NCI-H2196 (cell line): ENCODE measurements at regions not wholly inside any gene's neighbourhood (a gene's known extent, or its start where the extent isn't known, plus 50 kb on each side); places are given as distances from the start of the nearest gene placed in this dataset.

ENCODE experiments used
- DNase-seq: peaks from one replicate; lab custom pipeline; 2025; ENCODE audit not compliant: unreplicated experiment; lab: John Stamatoyannopoulos, UW

DNA sequence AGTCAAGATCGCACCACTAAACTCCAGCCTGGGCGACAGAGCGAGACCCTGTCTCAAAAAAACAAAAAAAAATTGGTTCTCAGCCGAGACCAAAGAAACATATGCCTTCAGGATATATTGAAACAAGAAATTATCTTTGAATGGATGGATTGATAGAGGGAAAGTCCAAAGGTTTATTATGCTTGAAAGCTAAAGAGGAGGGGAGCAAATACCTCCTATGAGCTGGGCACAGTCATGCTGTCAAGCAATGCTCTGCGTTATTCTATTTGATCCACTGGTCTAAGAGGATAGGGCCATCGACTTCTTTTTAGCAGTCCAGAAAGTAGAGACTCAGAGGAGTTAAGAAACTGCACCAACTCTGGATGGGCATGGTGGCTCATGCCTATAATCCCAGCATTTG lies 85.9 kb upstream of the SLC34A2 start:
- no peak for DNase-seq

DNA sequence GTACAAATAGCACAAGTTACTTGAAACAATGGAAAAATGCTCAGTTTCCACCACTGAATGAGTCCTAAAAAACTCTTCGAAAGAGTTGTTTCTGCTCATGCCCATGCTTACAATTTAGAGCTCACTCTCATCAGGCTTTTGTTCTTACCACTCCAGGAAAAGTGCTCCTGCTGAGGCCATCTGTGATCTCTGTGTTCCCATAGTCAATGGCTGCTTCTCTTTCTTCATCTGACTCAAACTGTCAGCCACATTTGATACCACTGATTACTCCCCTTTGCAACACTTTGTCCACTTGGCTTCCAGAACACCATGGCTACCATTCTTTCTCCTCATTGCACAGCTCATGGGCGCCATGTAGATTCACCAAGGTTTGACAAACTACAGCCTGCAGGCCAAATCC lies 80.0 kb upstream of the SLC34A2 start:
- no peak for DNase-seq

DNA sequence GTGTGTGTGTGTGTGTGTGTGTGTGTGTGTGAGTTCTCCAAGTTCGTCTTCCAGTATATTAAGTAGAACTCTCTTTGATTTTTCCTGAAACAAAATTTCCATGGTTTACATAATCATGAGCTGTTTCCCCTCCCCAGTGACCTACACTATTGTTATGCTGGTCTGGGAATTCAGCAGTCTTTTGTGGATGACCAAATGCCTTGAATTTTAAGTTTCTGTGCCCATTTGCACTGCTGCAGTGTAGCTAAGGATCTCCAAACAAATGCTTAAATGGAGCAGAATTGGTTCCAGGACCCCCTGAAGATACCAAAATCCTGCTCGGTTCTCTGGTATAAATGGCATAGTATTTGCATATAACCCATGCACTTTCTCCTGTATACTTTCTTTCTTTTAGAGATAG lies 77.2 kb upstream of the SLC34A2 start:
- DNase-seq = no peak

DNA sequence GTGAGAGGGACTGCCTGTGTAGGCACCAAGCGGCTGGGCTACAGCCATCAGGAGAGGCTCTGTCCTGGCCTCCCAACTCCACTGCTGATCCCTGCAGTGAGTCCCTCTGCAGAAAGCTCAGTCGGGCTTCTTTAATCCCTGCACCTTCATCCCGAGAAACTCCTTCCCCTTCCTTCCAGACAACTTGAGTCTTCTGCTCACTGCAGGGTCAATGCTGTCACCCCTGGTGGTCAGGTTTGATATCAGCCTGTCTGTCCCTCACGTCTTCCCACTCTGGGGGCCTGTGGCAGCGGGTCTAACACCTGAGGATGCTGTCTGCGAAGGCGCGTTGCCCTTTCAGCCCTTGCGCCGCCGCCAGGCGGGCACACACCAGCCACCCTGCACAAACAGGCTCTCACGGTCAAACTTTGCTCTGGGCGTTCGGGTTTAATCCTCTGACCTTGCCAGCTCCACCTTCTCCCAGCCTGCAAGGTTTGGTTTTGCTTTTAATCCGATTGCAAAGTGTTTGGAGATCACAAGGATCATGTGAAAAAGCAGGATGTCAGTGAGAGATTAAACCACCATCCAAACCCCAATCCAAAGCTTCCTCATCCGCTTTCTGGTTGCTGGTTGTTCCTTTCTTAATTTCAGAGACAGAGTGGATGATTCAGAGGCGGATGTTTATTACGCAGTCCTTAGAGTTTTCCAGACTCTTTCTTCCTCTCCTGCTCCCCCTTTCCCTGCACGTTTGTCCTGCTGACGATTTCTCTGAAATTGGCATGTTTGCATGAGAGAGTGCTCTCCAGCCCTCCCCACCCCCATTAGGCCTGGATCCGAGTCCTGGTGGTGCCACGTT lies 74.8 kb upstream of the SLC34A2 start:
- no peak for DNase-seq

DNA sequence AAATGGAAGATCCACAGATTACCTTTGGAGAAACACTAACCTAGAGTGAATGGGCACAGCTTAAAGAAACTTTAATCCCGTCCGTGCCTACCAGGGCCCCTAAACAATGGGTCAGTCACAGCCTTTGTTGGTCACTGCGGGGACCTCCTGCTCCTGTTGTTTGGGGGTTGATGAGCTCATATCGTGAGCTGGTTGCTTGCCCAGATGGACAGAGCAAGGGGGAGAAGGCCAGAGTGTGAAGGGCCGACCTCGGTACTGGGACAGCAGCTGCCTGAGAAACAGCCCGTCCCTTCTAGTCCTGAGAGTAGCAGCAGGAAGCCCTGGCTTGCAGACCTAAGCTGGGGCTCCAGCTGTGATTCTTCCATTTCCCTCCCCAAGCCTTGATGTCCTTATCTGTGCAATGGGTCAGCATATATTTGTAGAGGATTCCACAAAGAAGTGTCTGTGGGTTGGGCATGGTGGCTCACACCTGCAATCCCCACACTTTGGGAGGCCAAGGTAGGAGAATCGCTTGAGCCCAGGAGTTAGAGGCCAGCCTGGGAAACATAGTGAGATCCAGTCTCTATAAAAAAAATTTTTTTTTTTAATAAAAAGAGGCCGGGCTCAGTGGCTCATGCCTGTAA lies 69.6 kb upstream of the SLC34A2 start:
- DNase-seq = no peak

DNA sequence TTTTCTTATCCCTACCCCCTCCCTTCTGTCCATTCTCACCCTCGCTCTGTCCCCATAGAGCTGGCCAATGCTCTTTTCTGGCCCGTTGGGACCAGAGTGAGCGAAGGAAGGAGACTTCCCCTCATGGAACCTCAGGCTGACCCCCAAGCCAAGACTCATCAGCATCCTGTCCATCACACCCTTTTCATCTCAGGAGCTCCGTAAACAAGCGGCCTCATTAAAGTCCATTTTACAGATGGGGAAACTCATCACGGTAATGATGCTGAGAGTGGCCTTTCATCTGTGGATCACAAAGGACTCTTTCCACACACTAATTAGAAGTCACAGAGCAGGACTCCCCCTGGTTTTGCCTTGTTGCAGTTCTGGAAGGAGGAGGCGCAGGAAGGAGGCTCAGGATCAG lies 67.4 kb upstream of the SLC34A2 start:
- DNase-seq = no peak

DNA sequence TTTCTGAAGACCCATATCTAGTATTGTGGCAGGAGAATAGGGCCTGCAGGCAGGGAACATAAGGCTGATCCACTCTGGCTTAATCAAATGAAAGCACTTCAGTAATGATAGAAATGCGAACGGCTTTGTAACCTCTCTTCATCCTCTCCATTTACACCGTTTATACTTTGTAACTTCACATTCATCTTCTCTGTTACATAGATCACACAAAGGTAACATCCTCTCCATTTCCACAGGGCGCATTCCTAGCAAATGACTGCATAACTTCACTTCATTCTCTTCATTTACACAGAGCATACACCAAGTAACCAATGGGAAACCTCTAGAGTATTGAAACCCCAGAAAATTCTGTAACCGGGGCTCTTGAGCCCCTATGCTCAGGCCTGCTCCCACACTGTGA lies 65.5 kb upstream of the SLC34A2 start:
- DNase-seq = no peak

DNA sequence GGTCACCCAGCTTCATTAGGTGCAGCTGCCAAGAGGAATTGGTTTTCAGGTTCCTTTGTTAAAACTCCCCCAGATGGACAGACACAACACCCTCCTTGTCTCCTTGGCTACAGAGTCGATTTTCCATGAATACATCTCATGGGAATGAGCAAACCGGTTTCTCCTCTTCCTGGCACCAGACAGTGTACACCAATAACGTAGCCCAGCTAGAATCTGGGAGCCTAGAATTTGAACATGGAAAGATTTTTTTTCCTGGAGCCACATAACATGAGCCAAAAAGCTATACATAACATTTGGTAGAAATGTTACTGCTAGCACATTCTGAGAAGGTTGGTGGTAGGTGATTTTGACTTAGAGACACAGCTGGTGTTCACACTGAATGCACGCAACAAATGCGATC lies 62.9 kb upstream of the SLC34A2 start:
- DNase-seq = peak; percentile 25
